ENCODE measurements at regions not wholly inside any gene's neighbourhood (a gene's known extent, or its start where the extent isn't known, plus 50 kb on each side); places are given as distances from the start of the nearest gene placed in this dataset.

DNA sequence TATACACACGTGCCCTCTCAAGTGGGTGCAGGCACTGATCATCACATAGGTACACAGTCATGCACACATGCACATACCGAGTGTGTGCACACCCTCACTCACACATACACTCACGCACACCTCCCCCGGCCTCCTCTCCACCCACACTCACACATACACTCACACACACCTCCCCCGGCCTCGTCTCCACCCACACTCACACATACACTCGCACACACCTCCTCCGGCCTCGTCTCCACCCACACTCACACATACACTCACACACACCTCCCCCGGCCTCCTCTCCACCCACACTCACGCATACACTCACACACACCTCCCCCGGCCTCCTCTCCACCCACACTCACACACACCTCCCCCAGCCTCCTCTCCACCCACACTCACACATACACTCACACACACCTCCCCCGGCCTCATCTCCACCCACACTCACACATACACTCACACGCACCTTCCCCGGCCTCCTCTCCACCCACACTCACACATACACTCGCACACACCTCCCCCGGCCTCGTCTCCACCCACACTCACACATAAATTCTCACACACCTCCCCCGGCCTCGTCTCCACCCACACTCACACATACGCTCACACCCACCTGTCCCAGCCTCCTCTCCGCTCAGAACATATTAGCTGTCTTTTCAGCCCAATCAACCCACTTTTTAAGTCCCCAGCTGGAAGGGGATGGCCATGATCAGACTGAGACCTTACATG is 105.2 kb upstream of the VSTM2B start:
- no peaks in the 10 kb centered on the region for H3K36me3 Mint-ChIP-seq
- H3K27me3 Mint-ChIP-seq (ENCODE audit: low read depth), result peaks cover 2% of the 10 kb centered on the region; the same call in 1 of the 2 replicates
- H3K27ac Mint-ChIP-seq, result no peak overlapping the region
- H3K4me3 Mint-ChIP-seq, result no peak overlapping the region
- no peaks in the 10 kb centered on the region for H3K4me1 Mint-ChIP-seq
- DNase-seq (ENCODE audit: low spot score), result no peak
- no peak for ATAC-seq
- ChIA-PET CTCF (no interaction called here), POLR2A (no interaction called here)
- H3K9me3 Mint-ChIP-seq, result peaks cover 21% of the 10 kb centered on the region
- TF ChIP-seq, protein P1, sequence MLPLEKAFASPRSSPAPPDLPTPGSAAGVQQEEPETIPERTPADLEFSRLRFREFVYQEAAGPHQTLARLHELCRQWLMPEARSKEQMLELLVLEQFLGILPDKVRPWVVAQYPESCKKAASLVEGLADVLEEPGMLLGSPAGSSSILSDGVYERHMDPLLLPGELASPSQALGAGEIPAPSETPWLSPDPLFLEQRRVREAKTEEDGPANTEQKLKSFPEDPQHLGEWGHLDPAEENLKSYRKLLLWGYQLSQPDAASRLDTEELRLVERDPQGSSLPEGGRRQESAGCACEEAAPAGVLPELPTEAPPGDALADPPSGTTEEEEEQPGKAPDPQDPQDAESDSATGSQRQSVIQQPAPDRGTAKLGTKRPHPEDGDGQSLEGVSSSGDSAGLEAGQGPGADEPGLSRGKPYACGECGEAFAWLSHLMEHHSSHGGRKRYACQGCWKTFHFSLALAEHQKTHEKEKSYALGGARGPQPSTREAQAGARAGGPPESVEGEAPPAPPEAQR (CRISPR knock-in tag; IDR thresholded peaks at IDR 0.05), result no peak
- TF ChIP-seq ZNF219 (CRISPR knock-in tag; IDR thresholded peaks at IDR 0.05; ENCODE audit: borderline replicate concordance) (no peak), FOXP1 (CRISPR knock-in tag; IDR thresholded peaks at IDR 0.05; ENCODE audit: borderline replicate concordance) (no peak)

GRCh38 chr19:29421196-29421545 is 104.6 kb upstream of the VSTM2B start:
- Mint-ChIP-seq H3K9me3 (peaks cover 24% of the 10 kb centered on the region), H3K4me1 (no peaks in the 10 kb centered on the region), H3K27me3 (ENCODE audit: low read depth) (peaks cover 2% of the 10 kb centered on the region; the same call in 1 of the 2 replicates), H3K36me3 (peaks cover under 1% of the 10 kb centered on the region), H3K27ac (no peak overlapping the region), H3K4me3 (no peak overlapping the region)
- ChIA-PET POLR2A (no interaction called here), CTCF (no interaction called here)
- no peak for ATAC-seq
- DNase-seq (ENCODE audit: low spot score), result no peak
- TF ChIP-seq ZBTB43 (CRISPR knock-in tag; IDR thresholded peaks at IDR 0.05) (no peak), MYBL2 (CRISPR knock-in tag; IDR thresholded peaks at IDR 0.05) (no peak), GRHL2 (CRISPR knock-in tag; IDR thresholded peaks at IDR 0.05; ENCODE audit: insufficient replicate concordance, severe bottlenecking) (no peak), JAZF1 (CRISPR knock-in tag; IDR thresholded peaks at IDR 0.05) (no peak), ZNF219 (CRISPR knock-in tag; IDR thresholded peaks at IDR 0.05; ENCODE audit: borderline replicate concordance) (no peak), CDX4 (CRISPR knock-in tag; IDR thresholded peaks at IDR 0.05; ENCODE audit: borderline replicate concordance) (no peak), FOXJ3 (CRISPR knock-in tag; IDR thresholded peaks at IDR 0.05; ENCODE audit: borderline replicate concordance) (no peak), EMX1 (CRISPR knock-in tag; IDR thresholded peaks at IDR 0.05) (no peak), KAT7 (CRISPR knock-in tag; IDR thresholded peaks at IDR 0.05; ENCODE audit: borderline replicate concordance) (no peak)
- TF ChIP-seq, protein P2, sequence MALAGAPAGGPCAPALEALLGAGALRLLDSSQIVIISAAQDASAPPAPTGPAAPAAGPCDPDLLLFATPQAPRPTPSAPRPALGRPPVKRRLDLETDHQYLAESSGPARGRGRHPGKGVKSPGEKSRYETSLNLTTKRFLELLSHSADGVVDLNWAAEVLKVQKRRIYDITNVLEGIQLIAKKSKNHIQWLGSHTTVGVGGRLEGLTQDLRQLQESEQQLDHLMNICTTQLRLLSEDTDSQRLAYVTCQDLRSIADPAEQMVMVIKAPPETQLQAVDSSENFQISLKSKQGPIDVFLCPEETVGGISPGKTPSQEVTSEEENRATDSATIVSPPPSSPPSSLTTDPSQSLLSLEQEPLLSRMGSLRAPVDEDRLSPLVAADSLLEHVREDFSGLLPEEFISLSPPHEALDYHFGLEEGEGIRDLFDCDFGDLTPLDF (CRISPR knock-in tag; IDR thresholded peaks at IDR 0.05), result no peak

DNA sequence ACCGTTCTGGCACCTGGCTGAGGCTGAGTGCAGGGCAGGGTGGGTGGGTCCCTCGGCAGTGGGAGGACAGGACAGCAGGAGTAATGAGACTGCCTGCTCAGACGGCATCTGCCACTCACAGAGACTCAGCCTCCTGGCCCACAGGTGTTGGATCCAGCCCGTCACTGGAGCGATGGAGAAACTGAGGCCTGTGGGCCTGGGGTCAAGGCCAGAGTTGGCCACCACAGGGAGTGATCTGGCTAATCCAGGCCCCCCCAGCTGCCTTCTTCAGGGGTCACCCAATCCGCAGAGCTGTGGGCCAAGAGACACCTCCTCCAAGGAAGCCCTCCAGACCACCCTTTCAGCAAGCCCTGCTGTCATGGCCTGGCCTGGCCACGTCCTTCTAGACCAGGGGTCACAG is 103.7 kb upstream of the VSTM2B start:
- Mint-ChIP-seq H3K4me3 (no peak overlapping the region), H3K4me1 (no peaks in the 10 kb centered on the region), H3K27ac (no peak overlapping the region), H3K27me3 (ENCODE audit: low read depth) (peaks cover 4% of the 10 kb centered on the region), H3K36me3 (peaks cover 9% of the 10 kb centered on the region), H3K9me3 (peaks cover 33% of the 10 kb centered on the region)
- ATAC-seq (no peak), DNase-seq (ENCODE audit: low spot score) (no peak)
- ChIA-PET POLR2A (no interaction called here), CTCF (no interaction called here)
- TF ChIP-seq, protein P3, sequence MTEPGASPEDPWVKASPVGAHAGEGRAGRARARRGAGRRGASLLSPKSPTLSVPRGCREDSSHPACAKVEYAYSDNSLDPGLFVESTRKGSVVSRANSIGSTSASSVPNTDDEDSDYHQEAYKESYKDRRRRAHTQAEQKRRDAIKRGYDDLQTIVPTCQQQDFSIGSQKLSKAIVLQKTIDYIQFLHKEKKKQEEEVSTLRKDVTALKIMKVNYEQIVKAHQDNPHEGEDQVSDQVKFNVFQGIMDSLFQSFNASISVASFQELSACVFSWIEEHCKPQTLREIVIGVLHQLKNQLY (CRISPR knock-in tag; IDR thresholded peaks at IDR 0.05), result no peak
- TF ChIP-seq, protein P4, sequence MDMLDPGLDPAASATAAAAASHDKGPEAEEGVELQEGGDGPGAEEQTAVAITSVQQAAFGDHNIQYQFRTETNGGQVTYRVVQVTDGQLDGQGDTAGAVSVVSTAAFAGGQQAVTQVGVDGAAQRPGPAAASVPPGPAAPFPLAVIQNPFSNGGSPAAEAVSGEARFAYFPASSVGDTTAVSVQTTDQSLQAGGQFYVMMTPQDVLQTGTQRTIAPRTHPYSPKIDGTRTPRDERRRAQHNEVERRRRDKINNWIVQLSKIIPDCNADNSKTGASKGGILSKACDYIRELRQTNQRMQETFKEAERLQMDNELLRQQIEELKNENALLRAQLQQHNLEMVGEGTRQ (CRISPR knock-in tag; IDR thresholded peaks at IDR 0.05), result no peak
- TF ChIP-seq FOXK1 (CRISPR knock-in tag; IDR thresholded peaks at IDR 0.05), result no peak
- TF ChIP-seq GABPB1 (CRISPR knock-in tag; IDR thresholded peaks at IDR 0.05), result no peak
- no peak for TF ChIP-seq IRF2 (CRISPR knock-in tag; IDR thresholded peaks at IDR 0.05; ENCODE audit: borderline replicate concordance, low read depth)
- TF ChIP-seq, protein P5, sequence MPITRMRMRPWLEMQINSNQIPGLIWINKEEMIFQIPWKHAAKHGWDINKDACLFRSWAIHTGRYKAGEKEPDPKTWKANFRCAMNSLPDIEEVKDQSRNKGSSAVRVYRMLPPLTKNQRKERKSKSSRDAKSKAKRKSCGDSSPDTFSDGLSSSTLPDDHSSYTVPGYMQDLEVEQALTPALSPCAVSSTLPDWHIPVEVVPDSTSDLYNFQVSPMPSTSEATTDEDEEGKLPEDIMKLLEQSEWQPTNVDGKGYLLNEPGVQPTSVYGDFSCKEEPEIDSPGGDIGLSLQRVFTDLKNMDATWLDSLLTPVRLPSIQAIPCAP (CRISPR knock-in tag; IDR thresholded peaks at IDR 0.05), result no peak
- no peak for TF ChIP-seq HMGA2 (CRISPR knock-in tag; IDR thresholded peaks at IDR 0.05)
- TF ChIP-seq, protein P6, sequence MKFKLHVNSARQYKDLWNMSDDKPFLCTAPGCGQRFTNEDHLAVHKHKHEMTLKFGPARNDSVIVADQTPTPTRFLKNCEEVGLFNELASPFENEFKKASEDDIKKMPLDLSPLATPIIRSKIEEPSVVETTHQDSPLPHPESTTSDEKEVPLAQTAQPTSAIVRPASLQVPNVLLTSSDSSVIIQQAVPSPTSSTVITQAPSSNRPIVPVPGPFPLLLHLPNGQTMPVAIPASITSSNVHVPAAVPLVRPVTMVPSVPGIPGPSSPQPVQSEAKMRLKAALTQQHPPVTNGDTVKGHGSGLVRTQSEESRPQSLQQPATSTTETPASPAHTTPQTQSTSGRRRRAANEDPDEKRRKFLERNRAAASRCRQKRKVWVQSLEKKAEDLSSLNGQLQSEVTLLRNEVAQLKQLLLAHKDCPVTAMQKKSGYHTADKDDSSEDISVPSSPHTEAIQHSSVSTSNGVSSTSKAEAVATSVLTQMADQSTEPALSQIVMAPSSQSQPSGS (CRISPR knock-in tag; IDR thresholded peaks at IDR 0.05; ENCODE audit: borderline replicate concordance, low read depth), result no peak
- TF ChIP-seq MYBL2 (CRISPR knock-in tag; IDR thresholded peaks at IDR 0.05), result no peak
- TF ChIP-seq SOX15 (CRISPR knock-in tag; IDR thresholded peaks at IDR 0.05), result no peak
- no peak for TF ChIP-seq ATF1 (CRISPR knock-in tag; IDR thresholded peaks at IDR 0.05)
- no peak for TF ChIP-seq NR2C2 (CRISPR knock-in tag; IDR thresholded peaks at IDR 0.05)
- no peak for TF ChIP-seq ZNF416 (CRISPR knock-in tag; IDR thresholded peaks at IDR 0.05)

All from WTC11 (cell line).